HepG2 (cell line): ENCODE measurements at regions not wholly inside any gene's neighbourhood (a gene's known extent, or its start where the extent isn't known, plus 50 kb on each side); places are given as distances from the start of the nearest gene placed in this dataset.

Source experiments
- CREB1 ChIP-seq, 2 experiments: fragments of 450-650 bp in 1 of 2; IDR thresholded peaks; 2 replicates each; pipeline ENCODE4 v1.6.1; 2016 to 2017; ENCODE audit warnings: control low read depth in 1 of 2, mild to moderate bottlenecking in 1 of 2, missing compliant biosample characterization in 1 of 2, missing genetic modification characterization in 1 of 2
- RBM22 ChIP-seq: fragments of 200-400 bp; formaldehyde crosslinking; optimal IDR thresholded peaks from 2 replicates; pipeline ENCODE3; 2017; ENCODE audit warnings: mild to moderate bottlenecking, low read length, moderate library complexity
- SNAPC2 ChIP-seq: sonication (generic); formaldehyde crosslinking; IDR thresholded peaks from 2 replicates; pipeline ENCODE4 v1.8.1; 2022; ENCODE audit warnings: mild to moderate bottlenecking, missing genetic modification reagents
- USF2 ChIP-seq, 2 experiments: sonication (generic) in 1 of 2; formaldehyde crosslinking in 1 of 2; IDR thresholded peaks; 2 replicates each; pipeline versions ENCODE4 v1.5.1 to v1.6.1; 2011 to 2020; ENCODE audit warnings: borderline replicate concordance in 1 of 2, low read depth in 1 of 2, low read length in 1 of 2, mild to moderate bottlenecking in 1 of 2, missing genetic modification reagents in 1 of 2, moderate library complexity in 1 of 2
- ZNF839 ChIP-seq: sonication (generic); formaldehyde crosslinking; IDR thresholded peaks from 2 replicates; pipeline ENCODE4 v1.4.0; 2020; ENCODE audit warnings: missing genetic modification reagents, mild to moderate bottlenecking, borderline replicate concordance
- TF ChIP-seq, protein P1 (sequence below): sonication (generic); formaldehyde crosslinking; IDR thresholded peaks from 2 replicates; pipeline ENCODE4 v1.9.0; 2021; ENCODE audit warnings: mild to moderate bottlenecking, missing genetic modification reagents
- TF ChIP-seq, protein P2 (sequence below): IDR thresholded peaks from 2 replicates; pipeline ENCODE4 v1.6.1; 2016; ENCODE audit warnings: missing compliant biosample characterization, missing genetic modification reagents, borderline replicate concordance

DNA sequence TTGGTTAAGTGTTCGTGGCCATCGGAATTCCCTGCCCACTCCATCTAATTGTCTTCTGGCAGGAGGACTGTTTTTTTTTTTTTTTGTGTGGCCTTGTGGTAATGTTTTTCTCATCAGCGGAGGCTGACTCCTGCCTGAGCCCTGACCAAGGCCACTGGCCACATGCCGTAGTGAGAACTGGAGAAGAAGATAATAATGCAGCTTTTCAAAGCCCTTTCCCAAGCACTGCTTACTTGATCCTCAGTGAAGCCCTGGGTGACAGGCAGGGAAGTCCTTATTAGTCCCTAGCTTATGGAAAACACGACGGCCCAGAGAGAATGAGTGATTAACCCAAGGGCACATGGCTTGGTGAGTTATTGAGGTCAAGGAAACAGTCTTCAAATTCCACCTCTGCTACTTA lies 71.2 kb downstream of the ADM start (continued):
- TF ChIP-seq, protein P1, sequence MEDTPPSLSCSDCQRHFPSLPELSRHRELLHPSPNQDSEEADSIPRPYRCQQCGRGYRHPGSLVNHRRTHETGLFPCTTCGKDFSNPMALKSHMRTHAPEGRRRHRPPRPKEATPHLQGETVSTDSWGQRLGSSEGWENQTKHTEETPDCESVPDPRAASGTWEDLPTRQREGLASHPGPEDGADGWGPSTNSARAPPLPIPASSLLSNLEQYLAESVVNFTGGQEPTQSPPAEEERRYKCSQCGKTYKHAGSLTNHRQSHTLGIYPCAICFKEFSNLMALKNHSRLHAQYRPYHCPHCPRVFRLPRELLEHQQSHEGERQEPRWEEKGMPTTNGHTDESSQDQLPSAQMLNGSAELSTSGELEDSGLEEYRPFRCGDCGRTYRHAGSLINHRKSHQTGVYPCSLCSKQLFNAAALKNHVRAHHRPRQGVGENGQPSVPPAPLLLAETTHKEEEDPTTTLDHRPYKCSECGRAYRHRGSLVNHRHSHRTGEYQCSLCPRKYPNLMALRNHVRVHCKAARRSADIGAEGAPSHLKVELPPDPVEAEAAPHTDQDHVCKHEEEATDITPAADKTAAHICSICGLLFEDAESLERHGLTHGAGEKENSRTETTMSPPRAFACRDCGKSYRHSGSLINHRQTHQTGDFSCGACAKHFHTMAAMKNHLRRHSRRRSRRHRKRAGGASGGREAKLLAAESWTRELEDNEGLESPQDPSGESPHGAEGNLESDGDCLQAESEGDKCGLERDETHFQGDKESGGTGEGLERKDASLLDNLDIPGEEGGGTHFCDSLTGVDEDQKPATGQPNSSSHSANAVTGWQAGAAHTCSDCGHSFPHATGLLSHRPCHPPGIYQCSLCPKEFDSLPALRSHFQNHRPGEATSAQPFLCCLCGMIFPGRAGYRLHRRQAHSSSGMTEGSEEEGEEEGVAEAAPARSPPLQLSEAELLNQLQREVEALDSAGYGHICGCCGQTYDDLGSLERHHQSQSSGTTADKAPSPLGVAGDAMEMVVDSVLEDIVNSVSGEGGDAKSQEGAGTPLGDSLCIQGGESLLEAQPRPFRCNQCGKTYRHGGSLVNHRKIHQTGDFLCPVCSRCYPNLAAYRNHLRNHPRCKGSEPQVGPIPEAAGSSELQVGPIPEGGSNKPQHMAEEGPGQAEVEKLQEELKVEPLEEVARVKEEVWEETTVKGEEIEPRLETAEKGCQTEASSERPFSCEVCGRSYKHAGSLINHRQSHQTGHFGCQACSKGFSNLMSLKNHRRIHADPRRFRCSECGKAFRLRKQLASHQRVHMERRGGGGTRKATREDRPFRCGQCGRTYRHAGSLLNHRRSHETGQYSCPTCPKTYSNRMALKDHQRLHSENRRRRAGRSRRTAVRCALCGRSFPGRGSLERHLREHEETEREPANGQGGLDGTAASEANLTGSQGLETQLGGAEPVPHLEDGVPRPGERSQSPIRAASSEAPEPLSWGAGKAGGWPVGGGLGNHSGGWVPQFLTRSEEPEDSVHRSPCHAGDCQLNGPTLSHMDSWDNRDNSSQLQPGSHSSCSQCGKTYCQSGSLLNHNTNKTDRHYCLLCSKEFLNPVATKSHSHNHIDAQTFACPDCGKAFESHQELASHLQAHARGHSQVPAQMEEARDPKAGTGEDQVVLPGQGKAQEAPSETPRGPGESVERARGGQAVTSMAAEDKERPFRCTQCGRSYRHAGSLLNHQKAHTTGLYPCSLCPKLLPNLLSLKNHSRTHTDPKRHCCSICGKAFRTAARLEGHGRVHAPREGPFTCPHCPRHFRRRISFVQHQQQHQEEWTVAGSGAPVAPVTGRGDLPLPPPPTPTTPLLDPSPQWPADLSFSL = no peak
- TF ChIP-seq, protein P2, sequence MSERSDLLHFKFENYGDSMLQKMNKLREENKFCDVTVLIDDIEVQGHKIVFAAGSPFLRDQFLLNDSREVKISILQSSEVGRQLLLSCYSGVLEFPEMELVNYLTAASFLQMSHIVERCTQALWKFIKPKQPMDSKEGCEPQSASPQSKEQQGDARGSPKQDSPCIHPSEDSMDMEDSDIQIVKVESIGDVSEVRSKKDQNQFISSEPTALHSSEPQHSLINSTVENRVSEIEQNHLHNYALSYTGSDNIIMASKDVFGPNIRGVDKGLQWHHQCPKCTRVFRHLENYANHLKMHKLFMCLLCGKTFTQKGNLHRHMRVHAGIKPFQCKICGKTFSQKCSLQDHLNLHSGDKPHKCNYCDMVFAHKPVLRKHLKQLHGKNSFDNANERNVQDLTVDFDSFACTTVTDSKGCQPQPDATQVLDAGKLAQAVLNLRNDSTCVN (CRISPR knock-in tag) = no peak
- TF ChIP-seq CREB1 (IDR thresholded peaks at IDR 0.05) (no peak), CREB1 (CRISPR knock-in tag; IDR thresholded peaks at IDR 0.05) (no peak), ZNF839 (CRISPR knock-in tag) (no peak), SNAPC2 (CRISPR knock-in tag) (no peak), USF2 (IDR thresholded peaks at IDR 0.05; ENCODE audit: low read depth, low read length) (no peak), USF2 (CRISPR knock-in tag; IDR thresholded peaks at IDR 0.05; ENCODE audit: borderline replicate concordance) (no peak), RBM22 (no peak)
